GM19468 (cell line): ENCODE measurements at regions not wholly inside any gene's neighbourhood (a gene's known extent, or its start where the extent isn't known, plus 50 kb on each side); places are given as distances from the start of the nearest gene placed in this dataset.

Experiments
- ATAC-seq: cut with Tn5 transposase; IDR thresholded peaks from one replicate; pipeline ENCODE4 v1.9.1; 2021; ENCODE audit warnings: mild to moderate bottlenecking, moderate library complexity, moderate number of reproducible peaks; ENCODE audit not compliant: unreplicated experiment; ENCODE audit errors: extremely low read depth

DNA sequence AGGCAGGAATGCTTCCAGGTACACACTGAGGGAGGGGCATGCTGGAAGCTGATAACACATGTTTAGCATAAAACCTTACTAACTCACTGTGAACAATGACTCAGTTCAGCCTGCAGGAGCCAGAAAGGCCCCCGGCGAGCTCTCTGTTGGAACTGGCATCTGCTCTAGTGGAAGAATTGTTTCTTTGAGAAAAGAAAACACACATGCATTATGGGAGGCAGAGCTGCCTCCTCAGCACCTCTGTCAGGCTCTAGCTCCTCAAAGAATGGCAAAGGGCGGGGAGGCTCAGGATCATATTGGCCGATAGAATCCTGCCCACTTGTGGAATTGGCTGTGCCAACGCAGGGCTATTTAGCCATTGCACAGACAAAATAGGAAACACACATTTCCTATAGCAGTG lies 338.3 kb downstream of the CXCL12 start:
- ATAC-seq, result no peak

GRCh38 chr10:44045020-44045419 lies 339.9 kb downstream of the CXCL12 start:
- ATAC-seq, result no peak

- ATAC-seq, result no peak
Measured at GRCh38 chr10:44044549-44044948, 340.3 kb downstream of the CXCL12 start.

- ATAC-seq, result no peak
Measured at GRCh38 chr10:44043646-44044375, 341.1 kb downstream of the CXCL12 start.

GRCh38 chr10:44042926-44043602 lies 341.8 kb downstream of the CXCL12 start:
- no peak for ATAC-seq

DNA sequence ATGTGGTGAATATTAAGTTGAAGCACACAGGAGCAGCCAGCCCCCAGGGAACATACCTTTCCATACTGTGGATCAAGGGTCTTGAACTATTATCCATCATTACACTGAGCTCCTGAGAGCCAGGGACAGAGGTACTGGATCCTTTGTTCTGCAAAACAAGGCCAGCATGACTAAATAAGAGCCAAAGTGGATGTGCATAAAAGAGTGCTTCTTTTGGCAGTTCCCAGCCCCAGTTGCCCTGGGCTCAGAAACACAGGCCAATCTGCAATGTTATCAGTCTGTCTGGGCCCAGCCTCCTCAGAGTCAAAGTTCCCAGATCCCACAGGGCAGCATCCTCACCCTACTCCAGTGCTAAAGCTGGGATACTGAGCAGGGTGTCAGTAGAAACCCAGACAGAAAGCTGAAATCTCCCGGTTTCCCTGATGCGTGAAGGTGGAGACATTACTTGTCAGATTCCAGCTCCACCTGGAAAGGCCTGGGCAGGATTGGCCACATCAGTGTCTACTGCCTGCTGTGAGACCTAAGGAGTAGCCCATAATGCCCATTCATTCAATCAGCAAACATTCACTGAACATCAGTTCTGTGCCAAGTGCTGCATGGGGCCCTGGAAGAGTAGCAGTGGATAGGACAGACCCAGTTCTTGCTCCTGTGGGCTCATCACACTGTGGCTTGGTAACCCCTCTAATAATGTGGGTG lies 342.7 kb downstream of the CXCL12 start:
- no peak for ATAC-seq

DNA sequence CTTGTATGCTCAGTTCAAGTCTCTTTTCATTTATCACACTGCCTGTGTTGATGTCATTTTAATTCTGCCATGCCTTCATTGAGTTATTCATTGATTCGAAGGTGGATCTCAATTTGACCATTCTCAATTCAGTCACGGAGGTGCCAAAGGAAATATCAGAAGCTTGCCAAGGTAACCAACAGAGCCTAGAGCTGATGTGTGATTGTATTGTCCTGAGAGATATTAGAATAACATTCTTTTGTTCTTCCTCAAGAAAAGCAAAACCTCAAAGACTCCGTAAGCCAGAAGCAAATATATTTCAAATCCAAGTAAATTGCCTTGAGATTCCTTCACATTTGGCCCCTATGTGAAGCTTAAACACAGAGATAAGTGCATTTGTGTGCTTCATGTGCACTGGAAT lies 345.3 kb downstream of the CXCL12 start:
- ATAC-seq, result no peak

GRCh38 chr10:44036425-44036824 lies 348.5 kb downstream of the CXCL12 start:
- ATAC-seq, result no peak

DNA sequence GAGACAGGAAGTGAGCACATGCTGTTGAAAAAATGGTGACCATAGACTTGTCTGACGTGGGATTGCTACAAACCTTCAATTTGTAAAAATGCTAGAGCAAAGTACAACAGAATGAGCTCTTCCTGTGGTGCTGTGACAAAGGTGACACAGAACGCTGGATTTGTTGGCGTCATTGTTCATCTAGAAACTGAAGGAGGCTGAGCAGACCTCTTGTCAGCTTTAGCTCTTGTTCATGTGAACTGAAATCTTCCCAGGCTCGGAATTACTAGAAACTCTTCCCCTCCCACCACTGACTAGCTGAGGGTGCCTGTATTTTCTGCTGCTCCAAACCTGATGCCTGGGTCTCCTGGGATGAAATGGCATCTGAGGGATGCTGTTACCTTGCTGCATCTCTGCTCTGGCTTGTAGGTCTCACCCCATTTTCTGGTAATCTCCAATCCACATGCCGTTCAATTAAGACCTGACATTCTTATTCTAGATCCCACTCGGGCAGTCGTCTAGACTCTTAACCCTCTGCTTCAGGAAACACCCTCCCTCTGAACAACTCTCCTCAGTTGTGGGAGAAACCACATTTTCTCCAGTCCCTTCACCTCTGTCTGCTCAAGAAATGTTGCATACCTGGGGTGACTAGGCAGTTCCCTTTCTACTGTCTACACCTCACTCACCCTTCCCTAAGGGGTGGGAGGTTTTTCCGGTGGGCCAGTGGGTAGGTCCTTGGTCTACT lies 349.3 kb downstream of the CXCL12 start:
- ATAC-seq, result no peak

GRCh38 chr10:44034946-44035345 lies 350.0 kb downstream of the CXCL12 start:
- no peak for ATAC-seq

DNA sequence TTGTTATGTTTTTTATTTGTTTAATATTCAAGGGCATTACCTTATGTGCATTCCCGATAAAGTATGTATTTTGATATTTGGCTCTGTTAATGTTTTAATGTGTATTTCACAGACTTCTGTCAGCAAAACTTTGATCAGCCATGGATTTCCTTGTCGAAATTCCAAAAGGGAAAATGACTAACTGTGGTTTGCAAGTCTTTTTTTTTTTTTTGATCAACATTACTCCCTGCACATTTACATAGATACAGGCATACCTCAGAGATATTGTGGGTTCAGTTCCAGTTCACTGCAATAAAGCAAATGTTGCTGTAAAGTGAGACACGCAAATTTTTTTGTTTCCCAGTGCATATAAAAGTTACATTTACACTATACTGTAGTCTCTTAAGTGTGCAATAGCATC lies 351.9 kb downstream of the CXCL12 start:
- no peak for ATAC-seq

DNA sequence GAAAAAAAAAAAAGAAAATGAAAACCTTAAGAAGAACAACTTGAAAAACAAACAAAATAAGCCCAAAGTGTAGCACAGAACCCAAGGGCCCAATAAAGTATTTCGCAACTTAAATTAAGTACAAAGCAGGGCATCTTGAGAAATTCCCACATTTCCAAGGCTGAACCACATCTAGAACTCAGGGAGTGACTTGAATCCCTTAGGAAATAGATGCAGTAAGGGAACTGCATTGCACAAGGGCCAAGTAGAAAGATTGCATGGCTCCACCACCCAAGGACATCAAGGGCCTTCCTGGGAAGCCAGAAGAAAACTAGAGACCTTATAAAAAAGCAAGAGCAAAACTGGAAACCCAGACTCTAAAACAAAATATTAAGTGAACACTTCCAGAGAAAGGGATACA lies 352.7 kb downstream of the CXCL12 start:
- ATAC-seq, result no peak

DNA sequence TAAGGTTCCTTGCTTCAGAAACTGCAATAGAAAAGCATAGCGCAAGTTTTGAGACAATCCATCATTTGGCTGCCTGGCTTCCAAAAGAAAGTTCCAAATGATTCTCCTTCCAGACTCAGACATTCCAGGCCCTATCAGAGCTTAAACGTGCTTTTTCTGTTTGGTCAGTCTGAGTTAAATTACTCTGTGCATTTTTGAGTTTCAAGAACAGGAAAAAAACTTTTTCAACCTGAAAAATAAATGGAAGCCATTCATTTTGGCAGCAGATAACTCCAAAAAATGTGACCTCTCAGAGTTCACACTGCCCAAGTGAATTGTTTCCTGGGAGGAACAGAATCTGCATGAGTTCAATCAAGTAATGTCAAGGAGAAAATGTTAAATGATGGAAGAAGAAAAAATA lies 354.2 kb downstream of the CXCL12 start:
- ATAC-seq, result no peak

DNA sequence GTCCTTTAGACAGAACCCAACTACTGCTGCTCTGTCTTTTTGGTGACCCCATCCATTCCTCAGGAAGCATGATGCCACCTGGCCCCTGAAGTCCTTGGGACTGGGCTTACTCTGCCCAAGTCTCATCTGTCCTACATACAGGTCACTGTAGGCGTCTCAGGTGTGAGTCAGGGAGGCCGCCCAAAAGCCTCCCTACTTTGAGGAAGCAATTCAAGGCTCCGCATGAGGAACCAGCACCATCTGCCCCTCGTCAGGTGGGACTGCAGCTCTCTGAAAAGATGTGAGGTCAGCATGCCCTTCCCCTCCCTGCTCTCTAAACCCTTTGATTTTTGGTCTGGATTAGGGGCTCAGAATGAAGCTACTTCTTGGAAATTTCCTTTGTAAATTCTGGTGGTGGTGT lies 354.8 kb downstream of the CXCL12 start:
- ATAC-seq, result no peak

- no peak for ATAC-seq
Measured at GRCh38 chr10:44028384-44029137, 356.3 kb downstream of the CXCL12 start.

DNA sequence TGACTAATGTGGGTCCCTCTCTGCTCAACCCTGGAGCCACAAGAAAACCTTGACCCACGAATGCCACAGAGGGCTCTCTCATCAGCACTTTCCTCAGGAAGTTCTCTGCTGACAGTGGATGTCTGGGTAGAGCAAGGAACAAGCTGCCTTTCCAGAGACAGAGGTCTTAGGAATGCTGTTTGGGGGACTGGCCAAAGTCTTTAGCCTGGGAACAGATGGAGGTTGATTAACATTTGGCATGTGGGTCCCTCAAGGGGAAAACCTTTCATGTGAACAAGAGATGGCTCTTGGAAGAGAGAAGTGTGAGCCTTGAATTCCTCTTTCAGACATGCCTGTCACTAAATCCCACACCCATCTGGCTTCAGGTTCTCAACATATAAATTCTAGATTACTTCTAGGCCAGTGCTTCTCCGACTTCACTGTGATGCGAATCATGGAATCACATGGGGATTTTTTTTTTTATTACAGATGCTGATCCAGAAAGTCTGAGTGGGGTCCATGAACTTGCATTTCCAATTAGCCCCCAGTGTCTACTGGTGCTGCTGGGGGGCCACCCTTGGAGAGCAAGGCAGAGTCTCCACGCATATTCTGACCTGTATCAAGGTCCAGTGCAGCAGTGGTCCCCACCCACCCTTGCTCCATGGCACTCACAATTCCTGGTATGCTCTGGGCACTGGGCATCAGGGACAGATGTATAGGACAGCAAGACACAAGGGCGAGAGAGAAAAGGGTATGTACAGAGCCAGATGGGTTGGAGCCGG lies 360.4 kb downstream of the CXCL12 start:
- no peak for ATAC-seq

DNA sequence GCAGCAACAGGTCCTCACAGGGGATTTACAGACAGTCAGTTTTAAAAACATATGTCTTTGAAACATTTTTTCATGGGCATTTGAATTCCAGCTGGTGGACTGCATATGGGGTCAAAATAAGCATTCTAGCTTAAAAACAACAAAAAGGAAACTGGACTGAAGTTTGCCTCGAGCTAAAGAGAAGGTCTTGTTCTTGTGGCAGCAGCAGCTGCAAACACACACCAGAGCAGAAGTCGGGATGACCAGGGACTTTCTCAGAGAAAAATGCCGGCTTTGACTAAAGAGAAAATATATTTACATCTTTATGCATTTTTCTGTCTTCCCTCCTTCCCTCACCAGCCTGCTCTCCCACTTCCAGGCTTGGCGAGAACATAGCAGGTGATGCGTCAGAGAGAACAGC lies 361.4 kb downstream of the CXCL12 start:
- ATAC-seq, result no peak

- no peak for ATAC-seq
Measured at GRCh38 chr10:44022203-44022602, 362.7 kb downstream of the CXCL12 start.

GRCh38 chr10:44020322-44021111 lies 364.4 kb downstream of the CXCL12 start:
- ATAC-seq, result no peak
